Uterus (tissue), 2 donors: ENCODE measurements at regions not wholly inside any gene's neighbourhood (a gene's known extent, or its start where the extent isn't known, plus 50 kb on each side); places are given as distances from the start of the nearest gene placed in this dataset.

Source experiments
- CTCF ChIP-seq, 4 experiments: fragments of 200-600 bp in 2 of 4; fragments of 450-650 bp in 2 of 4; sonication (generic) in 2 of 4; IDR thresholded peaks; one replicate each; pipeline ENCODE4 v1.5.1; 2016 to 2019; ENCODE audit warnings: antibody characterized with exemption in 4 of 4, mild to moderate bottlenecking in 2 of 4, moderate library complexity in 1 of 4
- POLR2A ChIP-seq, 2 donors: fragments of 450-650 bp; IDR thresholded peaks; one replicate each; pipeline ENCODE4 v1.6.1; 2016; ENCODE audit warnings: antibody characterized with exemption in 2 of 2, mild to moderate bottlenecking in 1 of 2, moderate library complexity in 1 of 2

GRCh38 chr11:79506124-79506523 lies 65.3 kb upstream of the TENM4 start:
- TF ChIP-seq CTCF (IDR thresholded peaks at IDR 0.05) (no peak), POLR2A (IDR thresholded peaks at IDR 0.05) (no peak)
